ENCODE measurements at regions not wholly inside any gene's neighbourhood (a gene's known extent, or its start where the extent isn't known, plus 50 kb on each side); places are given as distances from the start of the nearest gene placed in this dataset.
"Not testable (repeated sequence)": the region's sequence is repeated elsewhere in the genome, so short reads cannot be mapped to it uniquely, and the experiment has no call there.

DNA sequence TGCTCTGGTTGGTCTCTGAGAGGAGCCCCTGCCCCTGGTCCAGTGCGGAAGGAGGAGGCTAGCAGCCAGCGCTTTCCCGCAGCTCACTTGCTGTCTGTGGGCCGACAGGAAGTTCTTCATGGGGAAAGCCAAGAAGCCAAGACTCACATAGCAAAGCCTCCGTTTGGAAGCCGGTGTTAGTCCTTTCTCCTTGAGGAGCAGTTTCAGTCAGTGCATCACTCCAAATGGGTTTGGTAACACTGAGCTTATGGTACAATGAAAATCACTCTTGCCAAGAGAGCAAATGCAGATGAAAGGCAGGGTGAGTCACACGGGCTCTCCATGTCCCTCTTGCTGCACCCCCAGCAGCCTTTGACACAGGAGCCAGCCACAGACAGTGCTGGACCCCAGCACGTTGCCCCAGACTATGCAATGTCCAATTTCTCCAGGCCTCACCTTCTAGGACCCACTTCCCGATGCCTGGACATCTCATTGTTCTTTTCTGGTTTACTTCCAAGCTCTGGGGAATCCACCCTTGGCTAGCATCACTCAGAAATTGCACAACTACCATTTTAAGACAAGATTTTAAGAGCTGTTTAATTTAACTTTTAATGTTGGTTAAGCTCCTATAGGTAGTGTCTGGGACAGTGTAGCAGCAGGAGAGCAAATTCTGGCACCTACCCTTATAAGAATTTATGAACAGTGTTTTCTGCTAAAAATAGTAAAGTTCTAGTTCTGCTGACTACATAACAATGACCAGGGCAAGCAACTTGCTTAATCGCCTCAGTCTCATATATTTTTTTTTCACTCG is 174.9 kb downstream of the ASB1 start:
- DNase-seq = no peak

DNA sequence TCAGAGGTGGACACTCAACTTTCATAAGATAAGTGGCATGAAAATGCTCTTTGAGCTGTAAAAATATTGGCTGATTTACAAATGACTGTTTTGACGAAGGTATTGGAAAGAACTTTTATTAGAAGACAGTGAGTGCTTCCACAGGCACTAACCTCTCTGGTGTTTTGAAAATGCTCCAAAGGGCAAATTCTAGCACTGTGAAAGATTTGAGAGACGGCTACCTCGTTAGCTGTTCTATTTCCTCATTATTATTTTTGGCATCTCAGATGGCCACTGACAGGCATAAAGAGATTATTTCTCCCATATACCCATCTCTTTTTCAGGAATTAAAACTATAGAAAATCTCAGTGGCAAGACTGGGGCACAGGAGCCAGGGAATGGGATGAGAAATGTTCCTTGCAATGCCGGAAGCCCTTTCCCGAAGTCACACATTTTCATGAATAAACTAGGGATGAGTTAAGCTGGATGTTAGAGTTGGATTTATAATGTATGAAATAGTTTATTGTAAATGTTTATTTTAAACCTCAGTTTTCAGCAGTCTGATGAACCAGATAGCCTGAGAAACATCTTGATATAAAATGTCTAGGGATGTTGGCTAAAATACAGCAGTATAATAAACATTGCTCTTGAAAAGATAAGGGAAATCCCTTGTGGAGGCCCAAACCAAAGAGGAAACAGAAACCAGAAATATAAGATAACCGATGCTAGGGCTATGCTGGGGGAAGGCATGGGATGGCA is 175.7 kb downstream of the ASB1 start:
- DNase-seq = no peak

DNA sequence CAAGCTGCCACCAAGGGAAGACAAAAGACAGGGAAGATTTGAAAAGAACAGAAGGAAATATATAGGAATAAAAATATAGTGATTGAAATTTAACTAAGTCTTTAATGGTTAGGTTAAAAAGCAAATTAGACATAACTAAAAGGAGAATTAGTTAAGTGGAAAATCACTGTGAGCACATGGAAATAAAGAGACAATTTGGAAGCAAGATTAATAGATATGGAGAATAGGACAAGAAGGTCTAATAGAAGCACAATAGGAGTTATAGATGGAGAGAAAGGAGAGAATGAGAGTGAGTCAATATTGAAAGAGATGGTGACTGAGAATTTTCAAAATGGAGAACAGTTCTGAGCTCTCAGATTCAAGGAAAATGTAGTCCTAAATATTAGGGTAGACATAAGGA is 176.9 kb downstream of the ASB1 start:
- no peak for DNase-seq

DNA sequence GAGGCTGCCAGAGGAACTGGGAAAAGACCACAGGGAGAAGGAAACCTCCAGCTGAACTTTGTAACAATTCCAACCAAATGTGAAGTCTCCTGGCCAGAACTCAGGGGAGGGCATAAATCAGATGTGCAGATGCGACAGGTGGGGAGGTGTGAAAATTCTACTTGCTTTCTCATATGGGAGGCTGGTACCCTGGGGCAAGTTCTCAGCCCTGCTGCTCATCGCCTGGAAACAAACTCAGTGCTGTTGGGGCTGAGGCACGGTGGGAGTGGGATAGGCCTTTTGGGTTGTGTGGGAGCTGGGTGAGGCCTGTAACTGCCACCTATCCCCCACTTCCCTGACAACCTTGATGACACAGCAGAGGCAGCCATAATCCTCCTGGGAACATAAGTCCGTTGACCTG is 179.6 kb downstream of the ASB1 start:
- no peak for DNase-seq

DNA sequence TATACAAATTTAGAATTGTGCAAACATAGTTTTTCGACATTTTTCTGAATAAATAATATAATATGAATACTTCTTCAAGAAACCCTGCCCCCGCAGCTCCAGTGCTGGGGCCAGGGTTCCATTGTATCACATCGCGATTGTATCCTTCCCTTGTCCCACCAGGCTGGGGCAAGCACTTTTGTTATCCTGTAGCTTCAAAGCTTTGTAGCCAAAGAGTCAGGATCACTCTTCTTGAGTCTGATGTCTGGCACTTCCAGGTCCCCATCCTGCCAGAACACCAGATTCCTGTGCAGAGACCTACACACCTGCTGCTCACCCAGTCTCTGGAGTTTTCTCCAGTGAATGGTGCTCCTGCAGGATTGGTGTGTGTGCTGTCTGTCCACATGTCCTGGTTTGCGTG is 186.9 kb downstream of the ASB1 start:
- DNase-seq = no peak

DNA sequence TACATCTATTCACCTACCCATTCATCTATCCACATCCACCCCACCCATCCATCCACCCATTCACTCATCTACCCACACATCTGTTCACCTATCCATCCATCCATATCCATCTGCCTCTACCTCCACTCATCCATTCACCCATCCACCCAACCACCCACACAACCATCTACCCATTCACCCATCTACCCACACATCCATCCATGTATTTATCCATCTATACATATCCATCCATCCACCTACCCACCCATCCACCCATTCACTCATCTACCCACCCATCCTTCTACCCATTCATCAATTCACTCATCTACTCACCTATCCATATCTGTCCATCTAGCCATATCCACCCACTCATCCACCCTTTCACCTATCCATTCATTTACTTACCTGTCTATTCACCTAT is 187.6 kb downstream of the ASB1 start:
- DNase-seq = no peak

DNA sequence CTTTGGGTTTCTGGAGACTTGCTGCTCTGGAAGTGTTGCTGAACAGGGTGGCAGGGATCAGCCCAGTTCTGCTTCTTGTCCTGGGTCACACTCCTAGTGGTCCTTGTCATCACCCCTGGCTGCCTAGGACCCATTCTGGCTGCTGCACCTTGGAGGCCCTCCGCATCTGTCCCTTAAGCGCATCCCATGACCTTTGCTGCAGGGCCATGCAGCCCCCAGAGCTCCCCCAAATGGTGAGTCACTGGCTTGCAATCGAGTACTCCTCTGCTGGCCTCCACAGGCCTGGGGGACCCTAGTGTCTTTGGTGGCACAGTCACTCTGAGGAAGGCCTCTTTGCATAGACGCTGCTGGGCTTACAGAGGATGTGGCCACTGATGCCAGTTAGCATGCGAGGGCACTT is 188.5 kb downstream of the ASB1 start:
- no peak for DNase-seq

DNA sequence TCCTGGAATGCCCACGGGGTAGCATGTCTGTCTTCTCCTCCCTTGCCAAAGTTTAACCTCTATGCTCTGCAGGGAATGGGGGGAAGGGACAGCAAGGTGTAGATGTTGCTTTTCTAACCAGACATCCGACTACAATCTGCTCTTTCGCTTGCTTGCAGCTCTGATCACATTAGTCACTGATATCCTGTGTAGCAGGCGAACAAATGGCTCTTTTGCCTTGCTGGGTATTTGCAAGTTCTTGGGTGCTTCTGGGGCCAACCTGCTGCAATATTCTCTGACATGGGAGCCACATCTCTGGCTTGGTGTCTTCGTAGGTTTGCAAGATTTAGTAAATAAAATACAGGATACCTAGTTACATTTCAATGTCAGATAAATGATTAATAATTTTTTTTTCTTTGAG is 190.0 kb downstream of the ASB1 start:
- DNase-seq = no peak

DNA sequence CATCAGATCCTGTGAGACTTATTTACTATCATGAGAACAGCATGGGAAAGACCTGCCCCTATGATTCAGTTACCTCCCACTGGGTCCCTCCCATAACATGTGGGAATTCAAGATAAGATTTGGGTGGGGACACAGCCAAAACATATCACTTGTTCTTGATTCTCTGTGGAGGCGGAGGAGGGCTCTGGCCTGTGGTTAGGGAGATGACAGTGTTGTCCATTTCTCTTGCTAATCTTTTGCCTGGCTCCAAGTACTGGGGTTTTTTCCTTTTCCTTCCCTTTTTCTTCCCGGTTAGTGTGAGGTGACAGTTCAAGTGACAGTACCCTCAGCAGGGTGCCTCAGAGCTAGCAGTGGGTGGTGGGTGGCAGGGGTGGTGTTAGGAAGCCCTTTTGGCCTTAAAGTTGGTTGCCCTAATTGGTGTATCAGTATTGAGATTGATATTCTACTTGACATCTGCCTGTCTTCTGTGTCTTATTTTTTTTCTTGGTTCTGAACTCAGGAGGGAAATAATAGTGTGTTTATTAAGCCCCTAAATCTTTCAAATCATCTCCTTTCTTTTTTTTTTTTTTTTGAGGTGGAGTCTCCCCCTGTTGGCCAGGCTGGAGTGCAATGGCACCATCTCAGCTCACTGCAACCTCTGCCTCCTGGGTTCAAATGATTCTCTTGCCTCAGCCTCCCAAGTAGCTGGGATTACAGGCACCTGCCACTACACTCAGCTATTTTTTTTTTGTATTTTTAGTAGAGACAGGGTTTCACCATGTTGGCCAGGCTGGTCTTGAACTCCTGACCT is 192.0 kb downstream of the ASB1 start:
- DNase-seq = not testable (repeated sequence)

DNA sequence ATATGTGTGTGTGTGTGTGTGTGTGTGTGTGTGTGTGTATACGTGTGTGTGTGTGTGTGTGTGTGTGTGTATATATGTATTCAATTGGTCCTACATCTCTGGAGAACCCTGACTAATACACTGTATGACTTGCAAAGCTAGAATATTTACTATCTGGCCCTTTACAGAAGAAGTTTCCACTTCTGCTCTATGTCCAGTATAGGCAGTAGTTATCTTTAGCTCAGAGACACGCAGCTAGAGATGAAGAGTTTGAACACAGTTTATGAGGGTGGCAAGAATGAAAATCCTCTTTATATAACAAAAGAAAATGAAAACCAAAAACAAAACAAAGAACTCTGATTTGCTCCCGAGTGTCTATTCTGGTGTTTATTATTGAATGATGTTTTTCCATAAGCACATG is 201.2 kb downstream of the ASB1 start:
- no peak for DNase-seq

DNA sequence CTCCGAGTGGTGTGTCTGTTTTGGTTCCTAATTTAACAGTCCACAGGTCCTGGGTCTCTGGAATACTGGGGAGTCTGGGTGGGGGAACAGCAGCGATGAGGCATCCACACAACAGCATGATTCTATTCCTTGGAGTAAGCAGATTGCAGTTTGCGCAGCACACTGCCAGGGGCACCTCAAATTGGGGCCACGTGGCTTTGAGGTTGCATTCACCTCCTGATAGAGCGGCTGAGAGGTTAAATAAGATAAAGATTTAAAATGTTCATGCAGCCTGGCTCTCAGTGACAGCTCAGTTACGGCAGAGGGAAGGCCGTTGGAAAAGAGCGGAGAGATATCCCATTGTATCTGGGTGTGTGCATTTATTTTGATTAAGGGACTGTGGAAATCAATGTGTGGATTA is 202.3 kb downstream of the ASB1 start:
- no peak for DNase-seq

DNA sequence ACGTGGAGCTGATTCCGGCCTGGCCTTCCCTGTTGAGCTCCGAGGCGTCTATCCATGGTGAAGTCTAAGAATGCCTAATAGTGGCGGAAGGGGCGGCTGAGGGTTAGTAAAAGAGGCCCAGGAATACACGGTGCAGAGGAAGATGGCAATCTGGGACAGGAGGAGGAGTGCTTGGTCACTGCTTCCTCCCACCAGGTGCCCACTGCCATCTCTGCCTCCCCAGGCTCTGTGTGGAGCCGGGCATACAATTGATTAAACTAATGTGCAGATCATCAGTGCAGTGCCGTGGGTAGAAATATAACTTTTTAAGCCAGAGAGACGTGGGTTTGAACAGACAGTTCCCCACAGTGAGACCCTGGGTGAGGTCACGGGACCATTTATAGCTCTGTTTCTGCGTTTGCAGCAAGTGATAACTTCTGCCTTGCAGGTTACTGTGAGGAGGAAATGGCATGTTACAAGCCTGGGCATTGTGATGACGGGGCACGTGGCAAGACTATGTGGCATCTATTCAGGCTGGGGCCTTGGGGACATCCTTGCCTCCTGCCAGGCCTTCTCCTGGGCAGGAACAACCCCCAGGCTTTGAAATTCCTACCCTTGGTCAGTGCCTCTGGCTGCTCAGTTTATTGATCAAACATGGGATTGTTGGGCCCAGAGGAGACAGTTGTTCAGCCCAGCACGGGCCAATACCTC is 204.9 kb downstream of the ASB1 start:
- DNase-seq = no peak

DNA sequence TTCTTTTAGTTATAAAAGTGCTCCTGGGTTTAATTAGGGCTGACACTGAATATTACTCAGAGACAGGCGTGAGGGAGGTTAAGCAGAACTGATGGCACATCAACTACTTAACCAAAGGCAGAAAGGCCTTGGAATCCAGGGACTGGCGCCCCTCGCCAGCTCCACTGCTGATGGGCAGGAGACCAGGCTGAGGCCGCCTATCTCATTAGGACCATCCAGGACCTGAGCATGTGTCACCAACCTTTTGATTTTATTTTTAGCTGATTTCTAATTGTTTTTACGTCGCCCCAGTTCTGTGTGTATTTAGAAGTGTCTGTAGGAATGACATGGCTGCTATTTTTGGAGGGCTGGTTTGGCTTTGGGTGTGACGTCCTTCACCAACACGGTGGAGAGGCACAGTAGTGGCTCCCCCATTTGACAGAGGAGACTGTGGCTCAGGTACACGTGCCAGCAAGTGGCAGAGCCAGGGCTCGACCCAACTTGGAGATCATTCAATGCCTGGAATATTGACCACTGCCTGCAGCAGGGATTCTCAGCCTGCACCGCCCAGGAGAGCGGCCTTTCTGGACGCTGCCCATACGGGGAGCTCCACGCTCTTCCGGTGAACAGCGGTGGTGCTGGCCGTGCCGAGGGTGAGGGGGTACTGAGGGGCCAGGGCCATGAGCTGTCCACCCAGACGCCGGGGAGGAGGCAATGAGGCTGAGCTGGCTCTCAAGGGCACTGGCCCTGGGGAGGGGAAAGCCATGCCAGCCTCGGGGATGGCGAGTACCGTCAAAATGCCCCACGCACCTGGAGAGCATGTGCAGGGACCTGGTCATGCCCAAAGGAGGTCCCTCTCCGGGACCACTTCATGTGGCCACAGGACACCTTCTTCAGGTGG is 205.7 kb downstream of the ASB1 start:
- DNase-seq = no peak

DNA sequence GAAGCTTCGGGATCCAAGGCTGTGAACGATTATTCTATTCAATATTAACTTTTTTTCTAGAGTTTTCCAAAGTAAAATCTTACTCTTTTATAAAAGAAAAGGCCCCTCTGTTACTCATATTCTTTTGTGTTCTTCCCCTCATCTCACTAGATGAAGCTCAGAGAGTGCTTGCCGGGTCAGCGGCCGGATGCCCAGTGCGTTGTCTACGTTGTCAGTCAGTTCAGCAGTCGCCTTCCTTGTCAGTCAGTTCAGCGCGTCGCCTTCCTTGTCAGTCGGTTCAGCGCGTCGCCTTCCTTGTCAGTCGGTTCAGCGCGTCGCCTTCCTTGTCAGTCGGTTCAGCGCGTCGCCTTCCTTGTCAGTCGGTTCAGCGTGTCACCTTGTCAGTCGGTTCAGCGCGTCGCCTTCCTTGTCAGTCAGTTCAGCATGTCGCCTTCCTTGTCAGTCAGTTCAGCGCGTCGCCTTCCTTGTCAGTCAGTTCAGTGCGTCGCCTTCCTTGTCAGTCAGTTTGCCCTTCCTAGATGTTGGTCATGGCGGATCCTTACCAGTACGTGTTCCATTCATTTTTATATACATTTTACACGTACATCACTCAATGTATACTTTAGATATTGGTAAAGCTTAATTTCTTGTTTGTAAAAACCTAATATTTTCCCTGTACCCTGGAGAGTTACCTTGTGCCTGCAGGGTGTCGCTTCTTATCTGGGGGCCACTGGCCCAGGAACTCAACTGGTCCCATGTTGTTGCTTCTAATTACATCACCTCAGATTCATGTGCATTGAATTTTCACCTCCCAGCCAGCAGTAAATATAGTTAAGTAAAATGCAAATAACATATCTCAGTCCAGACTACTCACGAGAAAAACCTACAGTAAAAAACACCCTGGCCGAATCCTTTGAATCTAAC is 206.9 kb downstream of the ASB1 start:
- no peak for DNase-seq

DNA sequence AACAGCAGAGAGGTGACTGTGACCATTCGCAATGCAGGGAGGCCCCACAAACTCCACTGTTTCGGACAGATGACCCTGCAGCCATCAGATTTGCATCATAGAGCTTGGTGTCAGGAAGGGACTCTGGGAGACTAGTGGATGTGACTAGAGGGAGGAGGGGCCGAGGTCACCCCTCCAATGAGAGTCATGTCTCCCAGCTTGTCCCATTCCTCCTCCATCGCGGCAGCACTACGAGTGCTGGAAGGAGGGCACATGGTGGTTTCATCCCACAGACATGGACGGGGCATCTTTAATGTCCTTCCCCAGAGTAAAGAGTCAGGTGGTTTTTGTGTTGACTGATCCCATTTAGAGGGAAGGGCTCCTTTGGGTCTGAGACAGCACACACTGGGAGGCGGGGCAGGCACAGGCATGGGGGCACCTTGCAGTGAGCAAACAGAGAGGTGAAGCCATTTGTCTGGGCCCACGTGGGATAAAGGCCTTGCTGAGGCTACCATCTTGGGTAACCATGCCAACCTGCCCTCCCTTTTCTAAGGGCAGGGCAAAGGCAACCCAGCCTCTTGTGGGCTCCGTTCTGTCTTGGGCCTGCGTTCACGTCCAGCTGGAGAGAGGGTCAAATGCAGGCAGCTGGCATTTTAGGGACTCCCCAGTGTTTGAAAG is 208.1 kb downstream of the ASB1 start:
- no peak for DNase-seq

DNA sequence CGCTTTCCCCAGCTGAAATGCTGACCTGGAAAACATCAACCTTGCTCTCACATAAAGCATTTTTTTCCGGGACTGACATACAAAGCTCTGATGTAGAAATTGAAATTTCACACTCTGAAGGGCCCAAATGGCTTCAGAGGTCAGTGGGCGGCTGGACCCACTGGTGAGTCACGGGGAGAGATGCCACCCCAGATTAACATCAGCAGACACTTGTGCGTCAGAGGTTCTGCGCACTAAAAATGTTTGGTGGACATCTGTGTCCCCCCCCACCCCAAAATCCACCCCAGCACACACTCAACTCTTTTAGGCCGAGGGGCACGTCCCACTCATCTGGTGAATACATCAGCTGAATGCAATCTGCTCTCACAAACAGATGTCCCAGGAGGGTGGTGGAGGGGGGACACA is 208.9 kb downstream of the ASB1 start:
- DNase-seq = no peak

DNA sequence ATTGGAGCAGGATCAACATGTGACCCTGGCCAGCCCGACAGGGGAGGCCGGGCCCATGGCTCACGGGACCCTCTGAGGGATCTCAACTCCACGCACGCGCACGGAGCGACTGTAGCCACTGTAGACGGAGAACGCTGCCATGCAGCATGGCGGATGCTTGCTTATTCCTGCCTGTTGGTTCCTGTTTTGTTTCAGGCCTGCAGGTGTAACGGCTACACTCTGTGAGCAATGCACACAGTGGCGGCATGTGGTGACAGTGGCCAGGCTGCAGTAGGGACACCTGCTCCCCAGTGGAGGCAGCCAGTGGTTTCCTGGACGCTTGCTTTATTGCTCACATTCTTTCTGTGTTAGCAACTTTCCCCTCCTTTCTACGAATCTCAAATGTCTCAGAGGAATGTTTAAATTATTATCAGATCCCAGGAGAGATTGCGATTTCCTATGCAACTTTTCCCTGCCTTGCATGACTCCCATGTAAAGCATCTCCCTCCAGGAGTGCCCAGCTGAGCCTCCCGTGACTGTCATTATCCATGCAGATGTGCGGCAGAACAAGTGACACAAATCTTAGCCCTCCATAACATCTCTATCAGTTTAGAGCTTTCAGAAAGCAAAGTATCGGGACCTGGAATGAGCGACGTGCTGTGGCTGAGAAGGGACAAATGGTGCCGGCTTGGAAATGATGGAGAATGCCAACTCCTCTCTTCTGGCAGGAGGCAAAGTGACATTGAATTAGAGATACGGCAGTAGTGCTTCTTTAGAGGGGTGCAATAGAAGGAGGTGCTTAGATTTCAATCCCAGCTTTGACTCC is 209.7 kb downstream of the ASB1 start:
- DNase-seq = no peak

DNA sequence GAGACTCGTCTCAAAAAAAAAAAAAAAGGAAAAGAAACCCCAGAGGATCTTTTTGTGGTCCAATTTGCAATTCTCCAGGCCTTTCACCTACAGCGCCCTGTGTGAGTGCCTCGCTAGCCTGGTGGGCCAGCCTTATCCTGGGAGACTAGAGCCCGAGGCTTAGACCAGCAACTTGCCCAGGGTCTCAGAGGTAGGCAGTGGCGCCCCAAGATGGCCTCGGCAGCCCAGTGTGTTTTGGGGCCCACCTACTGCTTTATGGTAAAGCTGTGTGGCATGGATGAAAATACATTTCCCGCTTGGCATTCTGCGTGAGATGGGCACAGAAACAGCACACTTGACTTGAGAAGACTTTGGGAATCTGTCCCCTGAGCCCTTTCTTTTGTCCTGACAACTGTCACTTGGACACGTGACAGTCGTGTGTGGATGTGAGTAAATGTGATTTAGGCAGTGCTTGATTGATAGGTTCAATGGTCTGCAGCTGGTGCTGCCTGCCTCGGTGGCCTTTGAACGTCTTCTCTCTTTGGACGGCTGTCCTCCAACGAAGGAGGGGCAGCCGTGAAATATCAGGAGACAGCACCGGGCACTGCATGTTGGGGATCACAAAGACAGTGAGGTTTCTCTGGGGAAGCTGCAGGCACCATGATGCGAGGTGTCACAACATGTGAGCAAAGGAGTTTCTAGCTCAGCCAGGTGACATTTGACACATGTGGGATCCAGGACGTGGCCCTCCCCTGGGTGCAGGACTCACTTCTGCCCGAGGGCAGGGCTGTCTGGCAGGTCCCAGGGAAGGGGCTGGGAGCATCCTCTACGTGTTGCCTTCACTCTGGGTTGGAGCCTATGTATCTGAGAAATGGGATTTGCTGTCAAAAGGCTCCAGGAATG is 209.5 kb upstream of the TWIST2 start:
- DNase-seq = no peak

Data from hippocampal formation (tissue), 2 donors.